Mesendoderm (in vitro differentiated cells): ENCODE measurements at regions not wholly inside any gene's neighbourhood (a gene's known extent, or its start where the extent isn't known, plus 50 kb on each side); places are given as distances from the start of the nearest gene placed in this dataset.

Source experiments
- DNase-seq: peaks from one replicate; pipeline ENCODE4 v3.0.0; 2013
- H2AK5ac ChIP-seq: 2 replicates; pipeline ENCODE4 v1.6.1; 2013; ENCODE audit warnings: low read length, inconsistent platforms
- H2BK120ac ChIP-seq: 2 replicates; pipeline ENCODE4 v1.6.1; 2013; ENCODE audit warnings: low read depth, mild to moderate bottlenecking, low read length, moderate library complexity, mixed read lengths
- H2BK15ac ChIP-seq: replicated peaks from 2 replicates; pipeline ENCODE4 v1.6.1; 2013; ENCODE audit warnings: low read depth, mild to moderate bottlenecking, moderate library complexity
- H2BK5ac ChIP-seq: 2 replicates; pipeline ENCODE4 v1.6.1; 2013; ENCODE audit warnings: low read length, inconsistent platforms
- H3K18ac ChIP-seq: 2 replicates; pipeline ENCODE4 v1.6.1; 2013; ENCODE audit warnings: mild to moderate bottlenecking, low read length, mixed read lengths
- H3K23ac ChIP-seq: one replicate; pipeline ENCODE4 v1.6.1; 2013; ENCODE audit warnings: low read length
- H3K27ac ChIP-seq: 2 replicates; pipeline ENCODE4 v1.5.1; 2013; ENCODE audit warnings: low read depth, mild to moderate bottlenecking, inconsistent platforms, low read length, moderate library complexity
- H3K27me3 ChIP-seq: 2 replicates; pipeline ENCODE4 v1.6.1; 2013; ENCODE audit warnings: low read length, control low read depth, mild to moderate bottlenecking, inconsistent platforms; ENCODE audit not compliant: insufficient read depth, poor library complexity
- H3K36me3 ChIP-seq: 2 replicates; pipeline ENCODE4 v1.6.1; 2013; ENCODE audit warnings: low read length, inconsistent platforms; ENCODE audit not compliant: control insufficient read depth, insufficient read depth
- H3K4ac ChIP-seq: one replicate; pipeline ENCODE4 v1.6.1; 2013; ENCODE audit warnings: low read depth, mild to moderate bottlenecking, low read length, moderate library complexity
- H3K4me1 ChIP-seq: 2 replicates; pipeline ENCODE4 v1.6.1; 2013; ENCODE audit warnings: low read depth, low read length, inconsistent platforms; ENCODE audit not compliant: control insufficient read depth
- H3K4me2 ChIP-seq: 2 replicates; pipeline ENCODE4 v1.6.1; 2013; ENCODE audit warnings: low read length
- H3K4me3 ChIP-seq: 2 replicates; pipeline ENCODE4 v1.5.1; 2013; ENCODE audit warnings: mild to moderate bottlenecking, low read length
- H3K56ac ChIP-seq: one replicate; pipeline ENCODE4 v1.6.1; 2013; ENCODE audit warnings: low read length
- H3K79me1 ChIP-seq: 2 replicates; pipeline ENCODE4 v1.6.1; 2013; ENCODE audit warnings: low read length, inconsistent platforms
- H3K79me2 ChIP-seq: 2 replicates; pipeline ENCODE4 v1.6.1; 2013; ENCODE audit warnings: mild to moderate bottlenecking, low read length; ENCODE audit not compliant: control insufficient read depth, insufficient read depth
- H3K9ac ChIP-seq: 2 replicates; pipeline ENCODE4 v1.6.1; 2013; ENCODE audit warnings: low read length, inconsistent platforms
- H4K5ac ChIP-seq: one replicate; pipeline ENCODE4 v1.6.1; 2013; ENCODE audit warnings: low read length
- H4K8ac ChIP-seq: one replicate; pipeline ENCODE4 v1.6.1; 2013; ENCODE audit warnings: low read depth, mild to moderate bottlenecking, control low read depth, low read length, moderate library complexity
- WGBS: extraction: QIAGEN DNeasy Blood & Tissue Kit; methylation state at CpG from one replicate; pipeline ENCODE4 v1.1.7; 2013; ENCODE audit warnings: low lambda C conversion rate, missing lambda C conversion rate; ENCODE audit not compliant: insufficient coverage; ENCODE audit errors: extremely low coverage; 5-methylcytosine and 5-hydroxymethylcytosine counted together

- Histone ChIP-seq H3K23ac (no peak overlapping the region), H2AK5ac (no peak overlapping the region), H3K4me3 (no peak overlapping the region), H3K18ac (no peak overlapping the region), H3K27ac (no peak overlapping the region), H3K9ac (no peak overlapping the region), H3K79me1 (no peaks in the 10 kb centered on the region), H4K5ac (no peak overlapping the region), H3K36me3 (no peaks in the 10 kb centered on the region), H3K79me2 (no peaks in the 10 kb centered on the region), H2BK15ac (no peak overlapping the region), H3K4me2 (no peak overlapping the region), H3K27me3 (no peaks in the 10 kb centered on the region), H2BK5ac (no peak overlapping the region), H4K8ac (no peak overlapping the region), H3K56ac (no peak overlapping the region), H2BK120ac (no peak overlapping the region), H3K4ac (no peak overlapping the region), H3K4me1 (no peaks in the 10 kb centered on the region)
- no peak for DNase-seq
- no CpG with 5 or more reads among the region's 21 CpGs for WGBS
These were observed 82.3 kb upstream of the FAM20C start for GRCh38 chr7:109898-110556.

- no CpG with 5 or more reads among the region's 11 CpGs for WGBS
- H4K5ac ChIP-seq: no peak overlapping the region
- H3K27me3 ChIP-seq: no peaks in the 10 kb centered on the region
- H2BK15ac ChIP-seq: no peak overlapping the region
- no peak overlapping the region for H3K18ac ChIP-seq
- H3K79me1 ChIP-seq: no peaks in the 10 kb centered on the region
- no peak overlapping the region for H3K4me3 ChIP-seq
- no peaks in the 10 kb centered on the region for H3K4me1 ChIP-seq
- no peak overlapping the region for H3K9ac ChIP-seq
- H2BK120ac ChIP-seq: no peak overlapping the region
- H3K36me3 ChIP-seq: no peaks in the 10 kb centered on the region
- H4K8ac ChIP-seq: no peak overlapping the region
- no peak overlapping the region for H3K56ac ChIP-seq
- no peaks in the 10 kb centered on the region for H3K79me2 ChIP-seq
- no peak overlapping the region for H3K4me2 ChIP-seq
- H3K4ac ChIP-seq: no peak overlapping the region
- H2BK5ac ChIP-seq: no peak overlapping the region
- DNase-seq: no peak
- H2AK5ac ChIP-seq: no peak overlapping the region
- no peak overlapping the region for H3K23ac ChIP-seq
- H3K27ac ChIP-seq: no peak overlapping the region
These were observed 81.7 kb upstream of the FAM20C start for GRCh38 chr7:110557-111232.

GRCh38 chr7:111591-111990 is 80.8 kb upstream of the FAM20C start:
- no peak overlapping the region for H3K4ac ChIP-seq
- H3K18ac ChIP-seq: no peak overlapping the region
- H2BK120ac ChIP-seq: no peak overlapping the region
- H3K36me3 ChIP-seq: no peaks in the 10 kb centered on the region
- no peaks in the 10 kb centered on the region for H3K27me3 ChIP-seq
- H3K56ac ChIP-seq: no peak overlapping the region
- H4K5ac ChIP-seq: no peak overlapping the region
- H2BK15ac ChIP-seq: no peak overlapping the region
- no peak overlapping the region for H3K23ac ChIP-seq
- H2BK5ac ChIP-seq: no peak overlapping the region
- WGBS: no CpG with 5 or more reads among the region's 1 CpG
- H2AK5ac ChIP-seq: no peak overlapping the region
- H3K4me2 ChIP-seq: no peak overlapping the region
- no peaks in the 10 kb centered on the region for H3K79me2 ChIP-seq
- no peak overlapping the region for H3K9ac ChIP-seq
- H3K79me1 ChIP-seq: no peaks in the 10 kb centered on the region
- DNase-seq: no peak
- no peak overlapping the region for H3K27ac ChIP-seq
- H3K4me1 ChIP-seq: no peaks in the 10 kb centered on the region
- H4K8ac ChIP-seq: no peak overlapping the region
- H3K4me3 ChIP-seq: no peak overlapping the region

- Histone ChIP-seq H3K18ac (no peak overlapping the region), H3K4ac (no peak overlapping the region), H3K4me1 (no peaks in the 10 kb centered on the region), H3K79me1 (no peaks in the 10 kb centered on the region), H3K79me2 (no peaks in the 10 kb centered on the region), H3K4me2 (no peak overlapping the region), H2AK5ac (no peak overlapping the region), H3K4me3 (no peak overlapping the region), H2BK120ac (no peak overlapping the region), H3K27ac (no peak overlapping the region), H3K36me3 (no peaks in the 10 kb centered on the region), H3K56ac (no peak overlapping the region), H2BK15ac (no peak overlapping the region), H3K27me3 (no peaks in the 10 kb centered on the region), H3K23ac (no peak overlapping the region), H3K9ac (no peak overlapping the region), H2BK5ac (no peak overlapping the region), H4K8ac (no peak overlapping the region), H4K5ac (no peak overlapping the region)
- WGBS: no CpG with 5 or more reads among the region's 5 CpGs
- no peak for DNase-seq
These were observed 79.5 kb upstream of the FAM20C start for GRCh38 chr7:112881-113280.

- no peak overlapping the region for H3K4me3 ChIP-seq
- H3K27ac ChIP-seq: no peak overlapping the region
- no peaks in the 10 kb centered on the region for H3K36me3 ChIP-seq
- DNase-seq: no peak
- H3K27me3 ChIP-seq: no peaks in the 10 kb centered on the region
- H3K4ac ChIP-seq: no peak overlapping the region
- H3K23ac ChIP-seq: no peak overlapping the region
- H4K5ac ChIP-seq: no peak overlapping the region
- WGBS: no CpG with 5 or more reads among the region's 12 CpGs
- H2BK15ac ChIP-seq: no peak overlapping the region
- no peak overlapping the region for H2BK5ac ChIP-seq
- no peak overlapping the region for H4K8ac ChIP-seq
- H3K79me2 ChIP-seq: no peaks in the 10 kb centered on the region
- H3K56ac ChIP-seq: no peak overlapping the region
- H3K18ac ChIP-seq: no peak overlapping the region
- H2AK5ac ChIP-seq: no peak overlapping the region
- no peak overlapping the region for H2BK120ac ChIP-seq
- H3K4me1 ChIP-seq: no peaks in the 10 kb centered on the region
- no peak overlapping the region for H3K4me2 ChIP-seq
- H3K9ac ChIP-seq: no peak overlapping the region
- H3K79me1 ChIP-seq: no peaks in the 10 kb centered on the region
These were observed 77.0 kb upstream of the FAM20C start for GRCh38 chr7:115274-115911.
